ENCODE measurements at regions not wholly inside any gene's neighbourhood (a gene's known extent, or its start where the extent isn't known, plus 50 kb on each side); places are given as distances from the start of the nearest gene placed in this dataset.

DNA sequence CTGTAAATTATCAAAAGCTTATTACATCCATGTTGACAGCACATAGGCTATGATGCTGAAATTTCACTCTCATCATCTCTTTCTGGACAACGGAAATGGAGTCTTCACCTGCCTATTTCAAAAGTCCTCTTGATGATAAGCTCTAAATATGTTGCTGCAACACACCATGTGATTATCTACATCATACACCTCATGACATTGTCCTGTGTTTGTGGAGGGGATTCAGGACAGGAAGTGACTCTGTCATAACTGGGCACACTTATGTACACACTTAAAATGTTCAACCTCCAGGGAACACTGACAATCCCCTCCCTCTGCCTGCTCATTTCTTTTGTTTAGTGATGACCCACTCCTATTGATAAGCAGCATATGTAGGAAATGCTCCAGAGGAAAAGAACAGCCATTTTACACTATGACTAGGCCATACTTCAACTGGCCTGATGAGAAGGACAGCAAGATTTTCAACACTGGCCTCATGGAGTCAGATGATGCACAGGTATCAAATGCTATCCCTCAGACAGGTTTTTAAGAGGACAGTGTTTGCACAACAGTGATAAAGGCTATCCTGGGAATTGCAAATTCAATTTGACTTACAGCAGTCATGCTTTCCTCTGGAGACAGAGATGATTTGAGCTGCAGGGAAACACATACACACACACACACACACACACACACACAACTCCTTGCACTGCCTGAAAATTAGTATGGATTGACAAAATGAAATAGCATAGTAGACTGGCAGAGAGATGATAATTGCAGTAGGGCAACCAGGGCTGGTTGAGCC lies 163.3 kb upstream of the RASGEF1B start:
- Histone ChIP-seq H3K4me3 (no peak overlapping the region), H3K36me3 (no peaks in the 10 kb centered on the region), H3K27ac (no peak overlapping the region), H3K27me3 (no peaks in the 10 kb centered on the region), H3K4me1 (ENCODE audit: low read depth) (peaks cover 15% of the 10 kb centered on the region), H3K9me3 (ENCODE audit: low read depth) (no peaks in the 10 kb centered on the region)
- DNase-seq (ENCODE audit: low read depth in 1 of 2, low spot score in 1 of 2) = no peak
- TF ChIP-seq, protein P1, sequence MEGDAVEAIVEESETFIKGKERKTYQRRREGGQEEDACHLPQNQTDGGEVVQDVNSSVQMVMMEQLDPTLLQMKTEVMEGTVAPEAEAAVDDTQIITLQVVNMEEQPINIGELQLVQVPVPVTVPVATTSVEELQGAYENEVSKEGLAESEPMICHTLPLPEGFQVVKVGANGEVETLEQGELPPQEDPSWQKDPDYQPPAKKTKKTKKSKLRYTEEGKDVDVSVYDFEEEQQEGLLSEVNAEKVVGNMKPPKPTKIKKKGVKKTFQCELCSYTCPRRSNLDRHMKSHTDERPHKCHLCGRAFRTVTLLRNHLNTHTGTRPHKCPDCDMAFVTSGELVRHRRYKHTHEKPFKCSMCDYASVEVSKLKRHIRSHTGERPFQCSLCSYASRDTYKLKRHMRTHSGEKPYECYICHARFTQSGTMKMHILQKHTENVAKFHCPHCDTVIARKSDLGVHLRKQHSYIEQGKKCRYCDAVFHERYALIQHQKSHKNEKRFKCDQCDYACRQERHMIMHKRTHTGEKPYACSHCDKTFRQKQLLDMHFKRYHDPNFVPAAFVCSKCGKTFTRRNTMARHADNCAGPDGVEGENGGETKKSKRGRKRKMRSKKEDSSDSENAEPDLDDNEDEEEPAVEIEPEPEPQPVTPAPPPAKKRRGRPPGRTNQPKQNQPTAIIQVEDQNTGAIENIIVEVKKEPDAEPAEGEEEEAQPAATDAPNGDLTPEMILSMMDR (IDR thresholded peaks at IDR 0.05; ENCODE audit: low read depth, low read length) = no peak

DNA sequence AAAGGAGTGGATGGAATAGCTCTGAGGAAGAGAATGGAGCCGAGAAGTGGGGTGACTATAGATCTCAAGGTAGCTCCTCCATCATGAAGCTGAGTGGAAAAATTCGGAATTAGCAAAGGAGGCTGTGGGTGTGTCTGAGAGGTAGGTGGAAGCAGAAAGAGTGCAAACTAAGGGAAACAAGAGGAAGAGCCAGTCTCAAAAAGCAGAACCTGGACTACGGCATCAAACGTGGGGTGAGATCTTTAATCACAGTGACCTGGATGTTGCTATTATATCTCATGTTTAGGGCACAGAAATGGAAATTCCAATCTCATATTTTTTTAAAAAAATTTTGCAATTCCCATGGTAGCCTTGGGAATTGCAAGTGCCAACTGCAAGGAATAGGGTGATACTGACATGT lies 162.5 kb upstream of the RASGEF1B start:
- TF ChIP-seq, protein P1 (IDR thresholded peaks at IDR 0.05; ENCODE audit: low read depth, low read length) = no peak
- Histone ChIP-seq H3K27me3 (no peaks in the 10 kb centered on the region), H3K27ac (no peak overlapping the region), H3K4me1 (ENCODE audit: low read depth) (peaks cover 15% of the 10 kb centered on the region), H3K9me3 (ENCODE audit: low read depth) (no peaks in the 10 kb centered on the region), H3K4me3 (no peak overlapping the region), H3K36me3 (no peaks in the 10 kb centered on the region)
- no peak for DNase-seq (ENCODE audit: low read depth in 1 of 2, low spot score in 1 of 2)

- H3K36me3 ChIP-seq = no peaks in the 10 kb centered on the region
- peaks cover 16% of the 10 kb centered on the region for H3K4me1 ChIP-seq (ENCODE audit: low read depth)
- no peaks in the 10 kb centered on the region for H3K27me3 ChIP-seq
- peak in 1 of 2 donors; percentile 46 for DNase-seq (ENCODE audit: low read depth in 1 of 2, low spot score in 1 of 2)
- TF ChIP-seq, protein P1 (IDR thresholded peaks at IDR 0.05; ENCODE audit: low read depth, low read length) = no peak
- no peaks in the 10 kb centered on the region for H3K9me3 ChIP-seq (ENCODE audit: low read depth)
- H3K27ac ChIP-seq = no peak overlapping the region
- no peak overlapping the region for H3K4me3 ChIP-seq
Measured at GRCh38 chr4:81632581-81633299, 161.0 kb upstream of the RASGEF1B start.

GRCh38 chr4:81631958-81632441 lies 160.3 kb upstream of the RASGEF1B start:
- Histone ChIP-seq H3K27ac (peak overlapping the region; percentile 50), H3K36me3 (no peaks in the 10 kb centered on the region)
- peak; percentile 49 to 81 for DNase-seq (ENCODE audit: low read depth in 1 of 2, low spot score in 1 of 2)

DNA sequence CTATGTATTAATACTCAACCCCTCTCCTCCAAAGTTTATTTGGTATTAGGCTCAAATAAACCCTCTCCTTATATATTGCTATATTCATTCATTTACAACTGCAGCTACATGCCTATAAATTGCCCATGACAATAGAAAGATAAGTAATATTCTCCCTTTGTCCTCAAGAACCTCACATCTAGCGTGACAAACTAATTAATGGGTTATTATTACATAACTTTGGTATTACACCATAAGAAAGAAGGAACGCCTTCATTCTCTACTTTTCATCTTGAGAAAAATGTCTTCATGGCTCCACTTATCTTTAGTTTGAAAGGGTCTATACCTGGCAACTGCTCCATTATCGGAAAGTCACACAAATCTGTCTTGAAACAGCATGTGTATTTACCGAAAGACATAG lies 157.7 kb upstream of the RASGEF1B start:
- no peak overlapping the region for H3K27ac ChIP-seq
- H3K9me3 ChIP-seq (ENCODE audit: low read depth) = no peaks in the 10 kb centered on the region
- H3K4me3 ChIP-seq = no peak overlapping the region
- no peaks in the 10 kb centered on the region for H3K27me3 ChIP-seq
- no peak for DNase-seq (ENCODE audit: low read depth in 1 of 2, low spot score in 1 of 2)
- no peaks in the 10 kb centered on the region for H3K36me3 ChIP-seq
- peaks cover 21% of the 10 kb centered on the region for H3K4me1 ChIP-seq (ENCODE audit: low read depth)
- TF ChIP-seq, protein P1 (IDR thresholded peaks at IDR 0.05; ENCODE audit: low read depth, low read length) = no peak

More at GRCh38 chr4:81631958-81632441, 160.3 kb upstream of the RASGEF1B start:
- Histone ChIP-seq H3K4me1 (ENCODE audit: low read depth) (peaks cover 21% of the 10 kb centered on the region), H3K27me3 (no peaks in the 10 kb centered on the region), H3K4me3 (no peak overlapping the region), H3K9me3 (ENCODE audit: low read depth) (no peaks in the 10 kb centered on the region)
- TF ChIP-seq, protein P1 (IDR thresholded peaks at IDR 0.05; ENCODE audit: low read depth, low read length) = no peak

Data from cardiac muscle cell (in vitro differentiated cells and primary cell).